ENCODE measurements at regions not wholly inside any gene's neighbourhood (a gene's known extent, or its start where the extent isn't known, plus 50 kb on each side); places are given as distances from the start of the nearest gene placed in this dataset.

- ChIA-PET POLR2A (no interaction called here), CTCF (no interaction called here)
- DNase-seq (ENCODE audit: low read depth) = no peak
- Histone ChIP-seq H3K36me3 (ENCODE audit: control insufficient read depth, insufficient read depth, low read length) (no peaks in the 10 kb centered on the region), H3K27me3 (ENCODE audit: control insufficient read depth, insufficient read depth, low read length) (no peaks in the 10 kb centered on the region), H3K4me3 (ENCODE audit: low read depth, low read length) (no peak overlapping the region)
- TF ChIP-seq CTCF (IDR thresholded peaks at IDR 0.05; ENCODE audit: insufficient read depth, low read depth, low read length) = no peak
These were observed 151.8 kb downstream of the OLFM1 start for GRCh38 chr9:135239100-135239768.

- CTCF ChIA-PET = no interaction called here
- TF ChIP-seq CTCF (IDR thresholded peaks at IDR 0.05; ENCODE audit: insufficient read depth, low read depth, low read length) = no peak
- H3K36me3 ChIP-seq (ENCODE audit: control insufficient read depth, insufficient read depth, low read length) = no peaks in the 10 kb centered on the region
- H3K27me3 ChIP-seq (ENCODE audit: control insufficient read depth, insufficient read depth, low read length) = no peaks in the 10 kb centered on the region
- no peak for DNase-seq (ENCODE audit: low read depth)
- POLR2A ChIA-PET = no interaction called here
- H3K4me3 ChIP-seq (ENCODE audit: low read depth, low read length) = no peak overlapping the region
These were observed 152.3 kb downstream of the OLFM1 start for GRCh38 chr9:135239769-135240141.

- DNase-seq (ENCODE audit: low read depth) = no peak
- H3K4me3 ChIP-seq (ENCODE audit: low read depth, low read length) = no peak overlapping the region
- no peaks in the 10 kb centered on the region for H3K36me3 ChIP-seq (ENCODE audit: control insufficient read depth, insufficient read depth, low read length)
- TF ChIP-seq CTCF (IDR thresholded peaks at IDR 0.05; ENCODE audit: insufficient read depth, low read depth, low read length) = no peak
- ChIA-PET CTCF (no interaction called here), POLR2A (no interaction called here)
- H3K27me3 ChIP-seq (ENCODE audit: control insufficient read depth, insufficient read depth, low read length) = no peaks in the 10 kb centered on the region
These were observed 152.8 kb downstream of the OLFM1 start for GRCh38 chr9:135240222-135240621.

GRCh38 chr9:135240871-135241311 lies 153.4 kb downstream of the OLFM1 start:
- no peaks in the 10 kb centered on the region for H3K36me3 ChIP-seq (ENCODE audit: control insufficient read depth, insufficient read depth, low read length)
- H3K27me3 ChIP-seq (ENCODE audit: control insufficient read depth, insufficient read depth, low read length) = no peaks in the 10 kb centered on the region
- POLR2A ChIA-PET = no interaction called here
- no peak for DNase-seq (ENCODE audit: low read depth)
- CTCF ChIA-PET = no interaction called here
- H3K4me3 ChIP-seq (ENCODE audit: low read depth, low read length) = no peak overlapping the region
- no peak for TF ChIP-seq CTCF (IDR thresholded peaks at IDR 0.05; ENCODE audit: insufficient read depth, low read depth, low read length)

GRCh38 chr9:135241381-135242048 lies 154.0 kb downstream of the OLFM1 start:
- CTCF ChIA-PET = no interaction called here
- no peaks in the 10 kb centered on the region for H3K27me3 ChIP-seq (ENCODE audit: control insufficient read depth, insufficient read depth, low read length)

More at GRCh38 chr9:135241381-135242048, 154.0 kb downstream of the OLFM1 start:
- Histone ChIP-seq H3K36me3 (ENCODE audit: control insufficient read depth, insufficient read depth, low read length) (no peaks in the 10 kb centered on the region), H3K4me3 (ENCODE audit: low read depth, low read length) (no peak overlapping the region)
- DNase-seq (ENCODE audit: low read depth) = no peak
- TF ChIP-seq CTCF (IDR thresholded peaks at IDR 0.05; ENCODE audit: insufficient read depth, low read depth, low read length) = no peak
- POLR2A ChIA-PET = no interaction called here
